ENCODE measurements at regions not wholly inside any gene's neighbourhood (a gene's known extent, or its start where the extent isn't known, plus 50 kb on each side); places are given as distances from the start of the nearest gene placed in this dataset.

DNA sequence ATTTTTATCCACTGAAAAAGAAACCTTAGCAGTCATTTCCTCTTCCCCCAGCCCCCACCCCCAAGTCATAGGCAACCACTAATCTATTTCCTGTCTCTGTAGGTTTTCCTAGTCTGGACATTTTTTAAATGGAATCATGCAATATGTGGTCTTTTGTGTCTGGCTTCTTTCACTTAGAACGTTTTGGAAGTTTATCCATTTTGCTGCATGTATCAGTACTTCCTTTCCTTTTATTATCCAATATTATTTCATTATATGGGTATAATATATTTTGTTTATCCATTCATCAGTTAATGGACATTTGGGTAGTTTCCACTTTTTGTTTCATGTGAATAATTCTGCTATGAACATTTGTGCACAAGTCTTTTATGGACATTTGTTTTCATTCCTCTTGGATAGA lies 99.3 kb upstream of the BMP5 start:
- H3K27ac ChIP-seq (ENCODE audit: low read depth in 1 of 2, low read length in 1 of 2), result no peak overlapping the region
- TF ChIP-seq CTCF (IDR thresholded peaks at IDR 0.05; ENCODE audit: control extremely low read depth, extremely low read depth), result no peak
- H3K27me3 ChIP-seq (ENCODE audit: control insufficient read depth in 3 of 3, insufficient read depth in 3 of 3, low read length in 2 of 3), result no peaks in the 10 kb centered on the region
- H3K4me1 ChIP-seq (ENCODE audit: control insufficient read depth in 5 of 5, insufficient read depth in 5 of 5, low read length in 5 of 5), result peaks cover 0 to 22% (median 3%) of the 10 kb centered on the region in 5 donors
- H3K4me3 ChIP-seq, result no peak overlapping the region
- no peaks in the 10 kb centered on the region for H3K9me3 ChIP-seq (ENCODE audit: control insufficient read depth in 4 of 4, insufficient read depth in 3 of 4, low read length in 3 of 4)
- no peak overlapping the region for H3K9ac ChIP-seq (ENCODE audit: insufficient read depth in 1 of 2, low read length in 2 of 2)
- H3K36me3 ChIP-seq (ENCODE audit: control insufficient read depth in 4 of 4, insufficient read depth in 4 of 4, low read length in 4 of 4), result no peaks in the 10 kb centered on the region
- DNase-seq (no peak), ATAC-seq (ENCODE audit: insufficient read depth, low FRiP score) (no peak)
- WGBS, 2 donors, result 19 to 21% methylated on average over 1 of the region's 1 CpG

GRCh38 chr6:55972091-55972490 lies 96.7 kb upstream of the BMP5 start:
- H3K4me3 ChIP-seq, result no peak overlapping the region
- TF ChIP-seq CTCF (IDR thresholded peaks at IDR 0.05; ENCODE audit: control extremely low read depth, extremely low read depth), result no peak
- no peaks in the 10 kb centered on the region for H3K9me3 ChIP-seq (ENCODE audit: control insufficient read depth in 4 of 4, insufficient read depth in 3 of 4, low read length in 3 of 4)
- WGBS, 2 donors, result 90 to 91% methylated on average over 1 of the region's 1 CpG
- H3K27ac ChIP-seq (ENCODE audit: low read depth in 1 of 2, low read length in 1 of 2), result no peak overlapping the region
- peaks cover 0 to 8% (median 0%) of the 10 kb centered on the region in 5 donors for H3K4me1 ChIP-seq (ENCODE audit: control insufficient read depth in 5 of 5, insufficient read depth in 5 of 5, low read length in 5 of 5)
- no peaks in the 10 kb centered on the region for H3K27me3 ChIP-seq (ENCODE audit: control insufficient read depth in 3 of 3, insufficient read depth in 3 of 3, low read length in 2 of 3)
- H3K9ac ChIP-seq (ENCODE audit: insufficient read depth in 1 of 2, low read length in 2 of 2), result no peak overlapping the region
- H3K36me3 ChIP-seq (ENCODE audit: control insufficient read depth in 4 of 4, insufficient read depth in 4 of 4, low read length in 4 of 4), result no peaks in the 10 kb centered on the region
- DNase-seq (no peak), ATAC-seq (ENCODE audit: insufficient read depth, low FRiP score) (no peak)

DNA sequence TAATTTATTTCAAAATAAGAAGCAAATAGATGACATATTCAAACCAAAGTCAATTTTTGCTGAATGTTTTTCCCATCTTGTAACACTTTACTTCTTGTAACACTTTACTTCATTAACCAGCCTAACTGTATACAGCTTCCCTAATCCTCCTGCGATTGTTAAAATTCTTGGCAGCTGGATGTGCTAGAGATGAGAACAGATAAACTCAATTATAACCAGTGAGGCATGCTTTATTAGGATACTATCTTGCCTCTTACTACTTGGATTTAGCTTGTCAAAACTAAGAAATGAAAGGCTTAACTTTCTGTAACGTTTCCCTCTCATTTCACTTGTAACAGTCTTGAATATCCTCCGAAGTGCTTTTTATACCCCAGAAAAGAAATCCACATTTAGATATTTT lies 94.1 kb upstream of the BMP5 start:
- Histone ChIP-seq H3K4me3 (no peak overlapping the region), H3K9ac (ENCODE audit: insufficient read depth in 1 of 2, low read length in 2 of 2) (no peak overlapping the region), H3K27me3 (ENCODE audit: control insufficient read depth in 3 of 3, insufficient read depth in 3 of 3, low read length in 2 of 3) (no peaks in the 10 kb centered on the region), H3K4me1 (ENCODE audit: control insufficient read depth in 5 of 5, insufficient read depth in 5 of 5, low read length in 5 of 5) (peaks cover 0 to 8% (median 0%) of the 10 kb centered on the region in 5 donors), H3K36me3 (ENCODE audit: control insufficient read depth in 4 of 4, insufficient read depth in 4 of 4, low read length in 4 of 4) (no peaks in the 10 kb centered on the region), H3K27ac (ENCODE audit: low read depth in 1 of 2, low read length in 1 of 2) (no peak overlapping the region), H3K9me3 (ENCODE audit: control insufficient read depth in 4 of 4, insufficient read depth in 3 of 4, low read length in 3 of 4) (no peaks in the 10 kb centered on the region)
- TF ChIP-seq CTCF (IDR thresholded peaks at IDR 0.05; ENCODE audit: control extremely low read depth, extremely low read depth), result no peak
- WGBS, 2 donors, result 64 to 73% methylated on average over 3 of the region's 3 CpGs
- ATAC-seq (ENCODE audit: insufficient read depth, low FRiP score), result no peak
- DNase-seq, result peak in 2 of 3 donors; percentile 47 to 54

DNA sequence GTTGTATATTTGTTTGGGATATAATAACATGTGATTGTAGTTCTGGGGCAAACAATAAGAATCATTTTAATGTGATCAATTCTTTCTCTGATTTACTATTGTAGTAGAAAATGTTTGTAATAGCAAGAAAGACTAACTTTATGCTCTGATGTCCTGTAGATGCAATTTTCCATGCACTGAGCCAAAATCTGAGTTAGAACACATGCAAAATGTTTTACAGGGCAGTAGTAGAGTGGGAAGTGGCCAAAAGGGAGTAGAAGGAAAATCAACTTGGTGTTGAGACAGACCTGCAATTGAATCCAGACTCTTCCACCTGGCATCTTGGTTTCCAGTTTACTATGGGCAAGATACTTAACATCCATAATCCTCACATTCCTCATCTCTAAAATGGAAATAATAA lies 93.5 kb upstream of the BMP5 start:
- Histone ChIP-seq H3K36me3 (ENCODE audit: control insufficient read depth in 4 of 4, insufficient read depth in 4 of 4, low read length in 4 of 4) (no peaks in the 10 kb centered on the region), H3K9me3 (ENCODE audit: control insufficient read depth in 4 of 4, insufficient read depth in 3 of 4, low read length in 3 of 4) (no peaks in the 10 kb centered on the region), H3K9ac (ENCODE audit: insufficient read depth in 1 of 2, low read length in 2 of 2) (no peak overlapping the region), H3K4me1 (ENCODE audit: control insufficient read depth in 5 of 5, insufficient read depth in 5 of 5, low read length in 5 of 5) (peaks cover 0 to 8% (median 0%) of the 10 kb centered on the region in 5 donors), H3K27me3 (ENCODE audit: control insufficient read depth in 3 of 3, insufficient read depth in 3 of 3, low read length in 2 of 3) (no peaks in the 10 kb centered on the region), H3K4me3 (no peak overlapping the region), H3K27ac (ENCODE audit: low read depth in 1 of 2, low read length in 1 of 2) (no peak overlapping the region)
- DNase-seq, result peak in 2 of 3 donors; percentile 59 to 83
- TF ChIP-seq CTCF (IDR thresholded peaks at IDR 0.05; ENCODE audit: control extremely low read depth, extremely low read depth), result no peak
- ATAC-seq (ENCODE audit: insufficient read depth, low FRiP score), result no peak

Data from lung (tissue), 11 donors.